ENCODE measurements at regions not wholly inside any gene's neighbourhood (a gene's known extent, or its start where the extent isn't known, plus 50 kb on each side); places are given as distances from the start of the nearest gene placed in this dataset.

DNA sequence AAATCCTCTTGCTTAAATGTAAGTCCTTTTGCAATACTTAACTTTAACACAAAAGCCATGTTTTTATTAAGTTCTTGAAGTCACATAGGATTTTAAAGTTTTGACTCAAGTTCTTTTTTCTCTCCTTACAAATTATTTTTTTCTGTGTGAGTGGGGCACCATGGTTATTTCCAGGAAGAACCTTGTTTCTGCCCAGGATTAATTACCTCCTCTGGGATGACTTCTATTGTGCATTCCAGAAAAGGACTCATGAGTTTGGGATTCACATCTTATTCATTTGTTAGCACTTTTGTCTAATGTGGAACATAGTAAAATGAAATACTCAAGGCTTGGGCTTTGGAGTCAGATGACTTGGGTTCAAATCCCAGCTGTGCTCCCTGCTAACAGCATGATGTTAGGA lies 421.4 kb upstream of the WWC1 start:
- TF ChIP-seq POLR2AphosphoS5 (IDR thresholded peaks at IDR 0.05; ENCODE audit: borderline replicate concordance, low read depth, low read length) (no peak), EZH2 (IDR thresholded peaks at IDR 0.05) (no peak), FOXP2 (optimal IDR thresholded peaks at IDR 0.05; ENCODE audit: control extremely low read depth, extremely low read length, insufficient read depth) (no peak)
